NCI-H446 treated with DMSO at 0.1 percent for 48 hours (cell line): ENCODE measurements at regions not wholly inside any gene's neighbourhood (a gene's known extent, or its start where the extent isn't known, plus 50 kb on each side); places are given as distances from the start of the nearest gene placed in this dataset.

Source experiments
- DNase-seq: peaks from one replicate; lab custom pipeline; 2025; lab: John Stamatoyannopoulos, UW

DNA sequence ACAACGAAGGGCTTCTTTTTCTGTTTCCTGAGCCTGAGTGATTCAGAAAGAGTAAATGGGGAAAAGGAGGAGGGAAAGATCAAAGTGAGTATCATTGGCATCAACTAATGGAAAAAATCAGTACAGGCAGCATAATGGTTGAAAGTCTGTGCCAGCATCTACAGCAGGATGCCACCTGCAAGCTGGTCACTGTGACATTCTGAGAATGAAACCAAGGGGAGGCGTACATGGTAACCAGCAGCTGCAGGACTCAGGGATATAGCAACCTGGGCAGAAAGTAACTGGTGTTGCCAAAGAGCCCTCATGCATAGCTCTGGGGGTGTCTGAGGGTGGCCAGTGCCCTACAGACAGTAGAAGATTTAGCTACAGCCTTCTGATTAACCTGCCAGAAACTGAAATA, 305.9 kb downstream of the BRINP2 start:
- DNase-seq = no peak

GRCh38 chr1:177472567-177472966, 301.8 kb downstream of the BRINP2 start:
- no peak for DNase-seq

DNA sequence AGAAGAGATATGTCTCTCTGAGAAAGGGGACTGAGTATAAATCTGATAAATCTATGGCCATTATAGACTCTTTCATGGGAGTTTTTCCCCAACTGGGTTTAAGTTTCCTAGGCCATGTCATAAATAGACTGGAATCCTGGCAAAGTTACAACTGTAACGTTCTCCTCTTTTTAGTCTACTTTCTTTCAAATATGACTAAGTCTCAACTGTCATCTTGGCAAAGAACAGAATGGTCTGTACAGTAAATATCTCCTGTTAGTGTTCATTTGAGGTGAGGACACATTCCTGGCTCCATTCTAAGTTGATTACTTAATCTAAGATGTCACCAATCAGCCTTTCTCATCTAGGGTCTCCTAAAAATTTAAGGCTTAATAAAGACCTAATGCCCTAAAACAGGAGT, 300.5 kb downstream of the BRINP2 start:
- DNase-seq = no peak

- DNase-seq = no peak
Measured at GRCh38 chr1:177469519-177469918, 298.8 kb downstream of the BRINP2 start.

GRCh38 chr1:177466286-177466685, 295.5 kb downstream of the BRINP2 start:
- DNase-seq = no peak

- no peak for DNase-seq
Measured at GRCh38 chr1:177464686-177465085, 293.9 kb downstream of the BRINP2 start.

GRCh38 chr1:177451191-177451590, 280.4 kb downstream of the BRINP2 start:
- DNase-seq = no peak

- DNase-seq = no peak
Measured at GRCh38 chr1:177448652-177449357, 278.0 kb downstream of the BRINP2 start.

DNA sequence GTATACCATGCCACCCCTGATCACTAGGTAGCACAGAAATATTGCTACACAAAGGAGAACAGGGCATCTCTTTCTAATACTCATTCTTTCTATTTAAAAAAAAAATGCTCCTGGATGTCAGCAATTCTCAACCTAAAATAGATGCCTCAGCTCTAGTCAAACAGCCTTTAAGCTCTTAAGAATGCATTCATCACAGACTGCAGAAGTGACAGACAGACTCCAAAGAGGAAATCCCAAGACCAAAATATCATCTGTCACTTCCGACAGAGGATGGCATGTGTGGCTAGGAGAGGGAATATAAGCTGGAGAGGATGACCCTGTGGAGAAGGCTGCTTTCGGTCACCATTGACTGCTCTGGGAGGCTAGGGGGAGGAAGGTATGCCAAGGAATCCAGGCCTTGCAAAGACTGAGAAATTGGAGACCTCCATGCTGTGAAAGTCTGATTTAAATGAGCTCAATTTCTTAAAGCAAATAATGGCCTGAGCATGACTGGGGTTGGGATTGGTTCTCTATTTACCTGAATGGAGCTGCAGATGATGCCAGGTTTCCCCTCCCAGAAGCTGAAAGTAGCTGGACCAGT, 277.4 kb downstream of the BRINP2 start:
- DNase-seq = no peak

DNA sequence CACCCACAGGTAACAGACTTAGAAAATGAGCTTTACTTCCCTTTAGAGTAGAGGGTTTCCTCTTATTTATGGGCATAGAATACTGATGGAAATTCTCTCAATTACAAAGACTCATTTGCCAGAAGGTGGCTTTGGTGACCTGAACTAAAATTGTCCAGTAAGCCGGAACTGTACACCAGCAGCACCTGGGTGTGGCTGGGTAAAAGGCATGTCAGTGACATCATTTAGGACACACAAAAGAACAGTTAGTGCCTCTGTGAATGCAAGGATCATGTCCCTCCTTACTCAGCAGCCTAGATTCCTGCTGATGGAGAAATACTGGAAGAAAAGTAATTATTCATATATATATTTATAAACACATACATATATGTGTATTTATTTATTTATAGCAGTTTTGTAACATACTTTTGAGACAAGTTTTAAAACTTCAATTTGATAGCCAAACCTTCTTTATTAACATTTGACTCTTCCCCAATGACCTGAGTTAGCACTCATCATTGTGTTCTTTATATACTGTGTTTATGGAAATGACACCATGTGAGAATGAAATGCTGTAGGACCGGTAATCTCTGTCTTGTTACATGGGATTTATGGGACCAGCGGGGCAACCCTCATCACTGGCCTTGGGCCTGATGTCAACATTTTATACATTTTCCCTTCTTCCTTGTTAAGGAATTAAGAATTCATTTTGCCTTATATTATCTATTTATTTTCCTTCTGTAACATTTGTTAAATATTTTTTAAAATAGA, 274.4 kb downstream of the BRINP2 start:
- DNase-seq = no peak

DNA sequence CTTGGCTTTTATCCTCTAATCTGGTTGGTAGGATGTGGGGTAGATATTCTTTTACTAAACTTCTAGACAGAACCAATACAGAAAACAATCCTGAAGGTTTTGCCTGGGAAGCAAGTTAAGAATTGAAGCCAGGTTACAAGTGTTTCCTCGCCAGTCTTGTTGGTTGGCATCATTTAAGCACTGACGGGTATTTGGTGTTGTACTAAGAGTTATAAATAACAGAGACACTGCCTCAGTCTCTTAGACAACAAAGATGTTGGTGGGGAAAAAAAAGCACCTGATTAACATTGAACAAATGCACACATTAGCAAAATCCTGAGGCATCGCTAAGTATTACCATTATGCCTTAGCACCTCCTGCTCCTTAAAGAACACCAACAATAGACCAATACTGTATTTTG, 272.2 kb downstream of the BRINP2 start:
- no peak for DNase-seq

DNA sequence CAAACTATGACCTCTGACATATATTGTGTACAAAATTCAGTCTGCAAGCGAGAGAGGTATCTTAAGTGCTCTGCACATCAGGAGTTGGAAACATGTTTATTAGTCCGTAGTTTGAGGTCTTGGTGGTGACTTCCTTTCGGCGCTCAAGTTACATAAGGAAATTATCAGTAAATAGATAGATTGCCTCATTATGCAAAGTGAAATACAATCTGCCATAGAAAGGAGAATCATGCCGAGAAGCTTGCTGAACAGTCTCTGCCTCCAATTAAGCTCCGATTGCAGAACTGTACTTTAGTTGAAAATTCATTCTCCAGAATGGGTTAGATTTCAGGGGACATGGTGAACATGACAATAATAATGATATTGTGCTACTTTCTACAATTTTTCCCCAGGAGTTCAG, 271.8 kb downstream of the BRINP2 start:
- no peak for DNase-seq

- DNase-seq = no peak
Measured at GRCh38 chr1:177441281-177441680, 270.5 kb downstream of the BRINP2 start.

GRCh38 chr1:177440821-177441220, 270.1 kb downstream of the BRINP2 start:
- DNase-seq = no peak

GRCh38 chr1:177439301-177439700, 268.5 kb downstream of the BRINP2 start:
- no peak for DNase-seq

DNA sequence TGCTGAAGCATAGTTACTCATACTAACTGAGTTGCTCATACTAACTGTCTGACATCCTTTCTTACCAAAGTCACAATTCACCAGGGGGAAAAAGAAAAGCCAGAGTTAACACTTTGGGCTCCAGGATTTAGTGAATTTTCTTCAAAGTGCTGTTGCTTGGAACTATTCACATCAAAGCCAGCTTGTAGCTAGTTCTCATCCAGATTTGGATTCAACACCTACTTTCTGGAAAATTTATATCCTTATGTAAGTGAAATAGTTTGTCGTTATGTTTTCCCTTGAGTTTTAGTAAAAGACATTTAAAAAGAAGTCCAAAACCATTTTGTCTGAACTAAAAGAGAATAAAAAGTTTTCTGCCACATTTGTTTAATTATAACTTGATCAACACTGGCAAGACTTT, 264.6 kb downstream of the BRINP2 start:
- no peak for DNase-seq

DNA sequence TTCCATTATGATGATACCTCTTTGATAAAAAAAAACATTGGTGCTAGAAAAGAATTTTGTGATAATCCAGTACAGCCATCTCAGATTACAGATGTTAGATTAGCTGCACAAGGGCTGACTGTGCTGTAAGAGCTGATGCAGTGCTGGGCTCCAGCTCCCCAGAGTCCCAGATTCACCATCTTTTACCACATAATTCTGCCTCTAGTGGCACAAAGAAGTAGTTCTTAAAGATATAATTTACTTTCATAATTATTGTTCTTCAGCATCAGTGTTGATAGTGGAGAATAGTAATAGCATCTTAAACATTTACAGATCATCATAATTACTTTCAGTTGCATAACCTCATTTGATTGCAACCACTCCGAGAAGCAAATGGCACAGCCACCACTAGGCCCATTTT, 262.1 kb downstream of the BRINP2 start:
- DNase-seq = no peak

DNA sequence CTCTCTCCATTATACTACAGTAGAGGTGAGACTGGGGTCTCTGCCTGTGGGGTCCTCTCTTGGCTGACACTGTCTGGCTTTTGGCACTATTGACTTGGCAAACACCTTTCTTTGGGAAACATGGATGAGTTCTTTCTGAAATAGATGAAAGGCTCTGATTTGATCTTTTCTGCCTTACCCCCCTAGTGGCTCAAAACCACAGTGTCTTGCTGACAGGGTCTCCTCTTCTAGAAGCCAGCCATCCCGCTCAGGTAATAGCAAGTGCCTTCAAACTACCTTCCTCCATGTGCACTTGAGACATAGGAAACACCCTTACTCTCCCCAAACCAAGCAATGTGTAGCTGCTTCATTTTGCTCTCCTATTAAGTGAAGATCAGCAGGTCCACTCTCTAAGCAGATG, 260.4 kb downstream of the BRINP2 start:
- no peak for DNase-seq

DNA sequence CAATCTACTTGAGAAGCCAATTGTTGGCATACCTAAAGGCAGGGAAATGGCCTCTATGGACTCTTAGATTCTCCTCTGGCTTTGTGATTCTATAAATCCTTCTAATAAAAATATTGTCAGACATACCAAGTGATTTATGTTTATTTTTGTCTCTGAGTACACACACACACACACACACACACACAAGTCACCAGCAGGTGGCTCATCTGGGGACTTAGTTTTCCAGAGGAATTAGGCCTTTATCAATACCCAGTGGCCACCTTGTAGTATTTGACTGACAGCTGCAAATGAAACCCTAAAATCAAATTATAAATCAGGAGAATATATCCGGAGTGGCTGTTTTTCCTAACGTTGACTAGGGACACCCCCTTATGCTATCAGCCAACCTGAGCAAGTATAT, 258.5 kb downstream of the BRINP2 start:
- DNase-seq = no peak

- DNase-seq = no peak
Measured at GRCh38 chr1:177427811-177428210, 257.1 kb downstream of the BRINP2 start.

DNA sequence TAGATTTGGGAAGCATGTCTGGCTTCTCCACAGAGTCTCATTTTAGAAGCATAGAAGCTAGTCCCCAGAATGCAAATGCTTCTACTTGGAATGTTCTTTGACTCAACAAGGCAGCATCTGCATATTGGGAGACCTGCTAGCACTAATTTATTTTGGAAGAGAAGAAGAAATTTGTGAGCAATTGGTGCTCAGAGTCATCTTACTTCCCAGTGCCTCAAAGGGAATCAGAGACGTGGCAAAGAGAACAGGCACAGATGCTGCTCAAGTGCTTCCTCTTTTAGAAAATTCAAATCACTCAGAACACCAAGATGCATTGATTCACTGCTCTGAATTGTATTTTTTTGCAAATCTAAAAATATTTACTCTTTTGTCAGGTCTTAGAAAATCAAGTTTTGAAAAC, 255.7 kb downstream of the BRINP2 start:
- DNase-seq = no peak

DNA sequence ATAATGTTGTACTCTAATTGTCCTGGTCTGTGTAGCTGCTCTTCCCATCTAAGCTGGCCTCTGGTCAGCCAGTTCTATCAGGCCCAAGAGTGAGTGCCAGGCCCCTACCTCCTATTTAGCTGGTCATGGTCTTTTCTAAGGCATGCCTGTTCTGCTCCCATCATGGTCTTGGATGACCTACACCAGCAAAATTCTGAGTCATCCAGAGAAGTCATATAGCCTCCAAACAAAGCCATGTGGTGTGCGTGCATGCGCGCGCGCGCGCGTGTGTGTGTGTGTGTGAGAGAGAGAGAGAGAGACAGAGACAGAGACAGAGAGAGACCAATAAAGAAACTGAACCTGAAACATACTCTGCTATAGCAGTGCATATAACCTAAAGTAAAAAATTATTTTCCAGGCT, 254.4 kb downstream of the BRINP2 start:
- DNase-seq = no peak

DNA sequence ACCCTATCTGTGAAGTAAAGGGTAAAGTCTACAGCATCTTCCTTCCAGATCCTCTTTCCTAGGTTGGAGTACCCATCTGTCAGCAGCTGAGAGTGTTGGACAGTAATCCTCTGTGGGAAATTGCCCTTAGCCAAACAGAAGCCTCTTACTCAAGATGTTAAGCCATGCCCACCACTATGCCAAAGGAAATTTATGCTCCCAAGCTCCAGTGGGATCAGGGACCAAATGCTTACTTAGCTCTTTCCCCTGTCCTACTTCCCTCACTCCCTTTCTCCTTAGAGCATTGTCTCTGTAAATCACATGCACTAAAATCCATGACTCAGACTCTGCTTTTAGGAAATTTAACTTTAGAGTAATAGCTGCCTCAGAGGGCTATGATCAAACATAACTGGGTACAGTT, 254.0 kb downstream of the BRINP2 start:
- no peak for DNase-seq
